GM19397 (cell line): ENCODE measurements at regions not wholly inside any gene's neighbourhood (a gene's known extent, or its start where the extent isn't known, plus 50 kb on each side); places are given as distances from the start of the nearest gene placed in this dataset.

ENCODE experiments used
- ATAC-seq: cut with Tn5 transposase; IDR thresholded peaks from one replicate; pipeline ENCODE4 v1.9.1; 2021; ENCODE audit warnings: mild to moderate bottlenecking, moderate library complexity; ENCODE audit not compliant: unreplicated experiment

DNA sequence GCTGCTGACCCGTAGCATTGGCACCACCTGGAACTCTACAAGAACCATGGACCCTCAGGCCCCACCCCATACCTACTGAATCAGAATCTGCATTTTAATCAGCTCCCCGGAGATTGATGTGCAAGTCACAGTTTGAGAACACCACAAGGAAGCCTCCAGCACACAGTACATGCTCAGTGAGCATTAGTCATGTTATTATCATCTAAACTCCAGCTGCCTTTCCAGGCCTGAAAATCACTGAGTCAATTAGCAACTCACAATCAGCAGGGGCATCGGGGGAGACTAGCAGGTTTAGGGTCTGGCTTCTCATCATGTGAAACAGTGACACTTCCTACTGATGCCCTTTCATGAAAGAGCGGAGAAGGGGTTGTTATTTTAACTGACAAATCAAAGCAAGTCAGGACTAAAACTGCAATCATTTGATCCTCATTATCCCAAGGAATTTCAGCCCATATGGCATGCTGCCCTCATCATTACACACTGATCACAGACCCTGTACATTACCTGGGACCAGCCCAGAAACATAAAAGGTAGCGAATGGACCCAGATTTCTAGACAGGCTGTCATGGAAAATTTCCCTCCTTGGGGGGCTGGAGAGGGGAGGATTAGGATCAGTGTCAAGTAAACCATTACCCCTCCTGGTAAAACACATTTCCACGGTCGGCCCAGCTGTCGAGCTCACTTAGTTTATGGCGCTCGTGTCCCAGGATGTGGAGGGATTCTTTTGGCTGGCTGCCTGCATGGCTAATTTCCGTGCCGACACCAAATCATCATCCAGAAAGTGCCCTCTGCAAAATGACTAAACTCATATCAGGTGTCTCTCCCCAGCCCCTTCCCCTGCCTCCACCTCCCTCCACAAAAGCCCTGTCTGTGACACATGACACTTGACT lies 122.8 kb downstream of the PRLHR start:
- no peak for ATAC-seq

DNA sequence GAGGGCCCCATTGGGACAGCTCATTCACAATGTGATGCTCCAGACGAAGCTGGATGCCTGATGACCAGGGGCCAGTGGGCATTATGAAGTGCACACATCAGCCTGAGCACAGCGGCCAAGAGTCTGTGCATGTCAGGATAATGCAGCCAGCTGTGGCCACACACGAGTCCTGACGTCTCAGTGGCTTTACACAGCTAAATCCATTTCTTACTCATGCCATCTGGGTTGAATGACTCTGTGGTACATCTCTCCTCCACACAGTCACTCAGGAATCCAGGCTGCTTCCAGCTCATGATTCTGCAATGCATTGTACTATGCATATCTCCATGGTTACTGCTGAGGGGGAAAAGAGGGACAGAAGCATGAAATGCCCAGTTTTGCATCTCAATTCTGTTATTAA lies 123.6 kb downstream of the PRLHR start:
- ATAC-seq = no peak

DNA sequence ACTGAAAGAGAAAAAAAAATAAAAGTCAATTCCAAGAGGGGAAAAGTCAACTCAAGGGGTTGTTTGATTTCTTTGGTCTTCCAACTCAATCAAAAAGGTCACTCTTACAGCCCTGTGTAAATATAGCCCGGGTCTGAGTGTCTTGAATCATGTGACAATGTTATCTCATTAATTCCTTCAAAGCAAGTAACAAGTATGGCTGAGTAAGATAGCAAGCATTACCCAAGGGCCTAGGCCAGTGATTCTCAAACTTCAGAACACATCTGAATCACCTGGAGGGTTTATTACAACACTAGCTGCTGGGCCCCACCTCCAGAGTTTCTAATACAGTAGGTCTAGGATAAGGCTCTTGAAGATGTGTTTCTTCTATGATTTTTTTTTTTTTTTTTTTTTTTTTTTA lies 125.0 kb downstream of the PRLHR start:
- ATAC-seq = no peak

DNA sequence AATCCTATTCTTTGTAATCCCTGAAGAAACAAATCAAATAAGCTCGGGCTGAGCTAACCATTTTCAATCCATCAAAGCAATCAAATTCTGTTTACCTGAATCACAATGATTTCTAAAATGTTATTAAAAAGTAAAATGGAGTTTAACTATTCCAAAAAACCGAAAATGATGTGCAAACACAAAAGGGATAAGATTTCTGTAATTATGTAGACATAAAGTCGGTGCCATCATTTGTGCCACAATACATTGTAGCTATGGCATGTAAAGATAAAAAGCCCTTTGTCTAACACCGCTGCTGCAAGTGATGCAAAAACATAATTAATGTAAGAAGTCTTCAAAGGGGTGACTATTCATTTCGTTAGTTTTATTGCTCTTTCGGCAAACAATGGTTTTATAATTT lies 125.1 kb upstream of the FAM204A start:
- ATAC-seq = no peak

DNA sequence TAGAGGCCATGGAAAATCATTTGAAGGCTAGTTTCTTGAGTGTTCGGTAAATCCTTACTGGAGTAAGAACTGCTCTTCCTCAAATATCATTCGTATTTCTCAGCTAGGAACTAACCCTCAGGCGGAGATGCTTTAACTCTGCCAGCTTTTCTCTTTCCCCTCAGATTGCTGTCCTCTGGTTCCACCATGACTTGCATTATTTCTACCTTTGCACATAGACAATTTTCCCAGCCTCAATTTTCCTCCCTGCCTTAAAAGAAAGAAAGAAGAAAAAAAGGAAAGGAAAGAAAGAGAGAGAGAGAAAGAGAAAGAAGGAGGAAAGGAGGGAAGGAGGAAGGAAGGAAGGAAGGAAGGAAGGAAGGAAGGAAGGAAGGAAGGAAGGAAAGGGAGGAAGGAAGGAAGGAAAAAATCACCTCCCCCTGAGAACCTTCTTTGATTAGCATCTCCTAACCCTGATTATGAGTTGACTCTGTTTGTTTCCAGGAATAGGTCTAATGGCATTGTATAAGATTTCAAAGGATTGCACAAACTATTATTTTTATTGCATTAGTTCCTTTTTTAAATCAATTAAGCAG lies 123.3 kb upstream of the FAM204A start:
- ATAC-seq = no peak

DNA sequence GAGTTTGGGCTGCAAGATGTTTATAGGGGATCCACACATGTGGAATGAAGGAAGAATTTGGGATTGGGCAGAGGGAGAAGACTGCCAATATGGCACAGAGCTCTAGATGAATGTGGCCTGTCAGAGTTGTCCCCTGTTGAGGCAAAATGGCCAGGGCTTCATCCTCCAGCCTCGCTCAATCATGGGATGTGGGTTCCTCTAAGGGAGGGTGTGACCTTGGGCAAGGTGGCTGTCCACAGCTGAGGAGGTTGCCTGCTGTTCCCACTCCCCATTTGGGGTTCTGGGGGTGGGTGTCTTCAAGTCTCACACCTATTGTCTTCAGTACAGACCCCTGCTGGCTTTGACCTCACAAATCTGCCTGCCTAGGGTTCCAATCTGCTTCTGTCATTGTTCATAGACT lies 121.6 kb upstream of the FAM204A start:
- ATAC-seq = no peak

DNA sequence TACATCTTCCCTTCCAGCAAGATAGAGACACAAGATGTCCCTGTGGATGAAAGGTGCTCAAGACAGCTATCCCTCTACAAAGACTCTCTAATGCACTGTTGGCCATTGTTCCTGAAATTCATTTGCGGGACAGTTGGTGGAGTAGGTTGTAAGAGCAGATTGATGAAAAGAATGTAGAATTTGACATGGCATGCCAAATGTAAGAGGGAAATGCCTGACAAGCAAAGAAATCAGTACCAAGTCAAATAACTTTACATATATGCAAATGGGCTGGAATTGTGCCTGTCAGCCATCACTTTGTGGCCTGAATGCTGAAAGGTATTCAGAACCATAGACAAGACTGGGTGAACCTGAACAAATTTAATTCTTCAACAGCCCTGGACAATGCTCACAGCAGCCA lies 120.3 kb upstream of the FAM204A start:
- no peak for ATAC-seq

DNA sequence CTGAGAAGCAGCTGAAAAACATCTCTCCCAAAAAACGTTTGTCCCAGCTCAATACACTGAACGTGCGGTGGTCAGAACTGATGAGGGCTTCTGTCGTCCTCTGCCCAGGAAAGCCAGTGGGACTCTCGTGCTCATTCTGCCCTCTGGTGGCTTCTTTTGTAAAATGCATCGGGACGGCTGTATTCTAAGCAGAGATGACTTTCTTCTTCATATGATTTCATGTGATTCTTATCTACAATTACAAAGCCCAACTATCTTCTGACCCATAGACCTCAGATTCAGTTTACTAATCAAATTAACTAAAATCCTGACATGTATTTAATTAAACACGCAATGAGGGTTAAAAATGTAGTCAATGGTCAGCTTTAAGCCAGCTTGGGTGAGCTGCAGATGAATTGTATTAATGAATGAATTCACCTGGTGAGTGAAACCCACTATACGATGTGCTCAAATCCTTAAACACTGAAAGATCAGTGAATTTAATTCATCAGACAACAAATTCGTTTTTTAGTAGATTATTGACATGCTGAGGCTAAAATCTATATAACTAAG lies 117.6 kb upstream of the FAM204A start:
- peak; percentile 82 for ATAC-seq

DNA sequence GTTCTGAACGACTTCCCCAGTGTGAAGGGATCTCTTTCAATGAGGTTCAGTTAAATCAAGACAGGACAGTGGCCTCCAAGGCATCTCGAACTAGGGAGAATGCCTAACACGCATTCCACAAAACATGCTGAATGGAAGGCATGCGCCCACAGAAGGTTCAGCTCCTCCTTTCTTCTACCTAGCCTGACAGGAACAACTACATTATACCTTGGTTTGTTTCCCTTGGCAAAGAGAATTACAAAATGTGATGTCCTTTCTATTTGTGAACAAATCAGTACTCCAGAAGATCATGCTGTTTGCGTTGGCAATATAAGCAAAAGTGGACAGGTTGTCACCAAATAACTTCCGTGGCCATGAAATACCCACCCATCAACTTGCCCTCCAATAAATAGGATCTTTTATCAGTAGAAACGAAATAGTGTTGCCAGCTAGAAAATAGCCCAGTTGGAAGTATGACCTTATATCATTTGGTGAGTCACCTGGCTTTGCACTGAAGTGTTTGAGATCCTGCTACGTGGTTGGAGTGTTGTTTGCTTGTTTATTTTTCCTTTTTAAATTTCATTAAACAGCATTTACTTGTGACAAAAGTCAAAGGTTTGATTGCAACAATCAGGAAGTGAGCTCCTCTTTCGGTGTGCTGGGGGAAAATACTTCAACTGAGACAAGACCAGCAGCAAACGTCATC lies 117.0 kb upstream of the FAM204A start:
- no peak for ATAC-seq

DNA sequence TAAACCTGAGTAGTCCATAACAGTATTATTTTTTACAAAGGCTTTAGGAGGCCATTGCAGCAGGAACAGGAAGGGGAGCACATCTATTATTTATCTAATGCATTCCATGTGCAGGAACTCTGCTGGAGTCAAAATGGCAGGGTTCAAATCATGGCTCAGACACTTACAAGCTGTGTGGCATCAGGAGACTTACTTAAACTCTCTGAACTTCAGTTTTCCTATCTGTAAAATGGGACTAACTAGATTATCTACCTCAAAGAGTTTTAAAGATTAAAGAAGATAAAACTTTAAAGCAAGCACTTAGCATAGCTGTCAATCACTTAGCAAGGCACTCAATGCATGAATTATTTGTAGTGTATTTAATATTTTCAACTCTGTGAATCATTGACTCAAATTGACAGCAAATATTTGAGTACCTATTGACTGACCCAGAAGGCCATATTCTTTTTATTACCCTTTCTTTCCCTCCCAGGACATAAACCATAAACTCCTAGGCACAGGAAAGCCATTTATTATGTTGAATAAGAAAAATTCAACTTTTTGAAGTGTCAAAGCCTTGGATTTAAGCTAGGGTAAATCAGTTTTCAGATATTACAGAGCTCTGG lies 115.8 kb upstream of the FAM204A start:
- no peak for ATAC-seq

DNA sequence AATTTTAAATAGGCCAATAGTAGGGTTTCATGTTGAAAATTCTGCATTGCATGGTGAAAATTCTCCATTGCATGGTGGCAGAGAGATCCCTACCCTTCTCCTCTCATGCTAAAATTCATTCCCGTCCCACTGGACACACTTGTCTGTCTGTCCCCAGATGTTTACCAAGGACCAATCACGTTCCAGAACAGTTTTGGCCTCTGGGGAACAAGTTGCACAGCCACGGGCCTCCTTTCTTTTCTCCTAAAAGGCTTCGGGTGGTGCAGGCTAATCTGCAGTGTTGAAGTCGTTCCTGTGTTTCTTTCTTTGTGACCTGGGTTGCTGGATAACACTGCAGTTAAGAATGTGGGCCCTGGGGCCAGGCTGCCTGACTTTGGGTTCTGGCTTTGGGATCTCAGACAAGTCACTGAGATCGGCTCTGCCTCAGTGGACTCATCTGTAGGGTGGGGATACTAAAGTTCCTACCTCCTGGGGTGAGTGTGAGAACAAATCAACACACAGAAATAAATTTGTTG lies 113.1 kb upstream of the FAM204A start:
- no peak for ATAC-seq

DNA sequence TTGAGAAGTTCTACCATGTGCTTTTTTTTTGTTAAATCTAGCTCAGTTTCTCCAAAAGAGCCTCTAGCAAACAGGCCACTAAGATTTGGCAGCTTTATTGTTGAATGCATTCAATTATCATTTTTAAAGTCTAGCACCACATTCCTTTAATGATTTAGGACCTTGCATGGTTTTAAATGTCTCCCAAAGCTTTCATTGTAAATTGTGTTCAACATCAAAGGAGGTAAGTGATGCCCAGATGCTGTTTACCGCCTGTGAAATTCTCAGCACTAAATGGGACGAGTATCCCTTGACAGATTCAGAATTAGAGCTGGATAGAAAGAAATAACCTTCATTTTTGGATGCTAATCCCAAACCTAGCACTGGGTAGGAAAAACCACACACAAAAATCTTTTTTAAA lies 112.1 kb upstream of the FAM204A start:
- ATAC-seq = no peak

DNA sequence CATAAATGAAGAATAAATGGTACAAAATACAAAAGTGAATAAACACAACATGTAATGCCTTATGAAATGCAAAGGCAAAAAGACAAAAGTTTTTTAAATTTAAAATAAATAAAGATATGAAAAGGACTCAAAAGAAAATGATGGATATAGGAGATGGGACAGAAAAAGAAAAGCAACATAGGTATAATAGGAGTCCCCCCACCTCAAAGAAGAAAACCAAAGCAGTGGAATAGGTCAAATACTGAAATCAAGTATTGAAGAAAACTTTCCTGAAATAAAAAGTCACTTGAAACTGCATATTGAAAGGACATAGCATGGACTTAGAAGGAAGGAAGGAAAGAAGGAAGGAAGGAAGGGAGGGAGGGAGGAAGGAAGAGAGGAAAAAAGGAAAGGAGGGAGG lies 110.0 kb upstream of the FAM204A start:
- no peak for ATAC-seq

DNA sequence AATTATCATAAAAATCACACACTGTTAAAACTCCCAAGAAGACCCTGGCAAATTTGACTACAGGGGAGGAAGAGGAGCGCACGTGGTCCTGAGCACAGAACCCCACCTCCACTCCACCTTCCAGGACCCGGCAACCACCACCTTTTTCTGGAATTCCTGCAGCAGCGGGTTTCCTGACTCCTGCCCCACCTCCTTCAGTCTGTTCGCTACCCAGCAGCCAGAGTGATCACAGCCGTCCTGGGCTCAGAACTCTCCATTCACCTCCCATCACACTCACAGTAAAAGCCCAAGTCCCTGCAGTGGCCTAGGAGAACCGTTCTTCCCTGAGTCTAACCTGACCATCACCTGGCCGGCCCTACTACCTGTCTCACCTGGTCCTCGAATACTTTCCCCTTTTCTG lies 107.4 kb upstream of the FAM204A start:
- ATAC-seq = no peak

DNA sequence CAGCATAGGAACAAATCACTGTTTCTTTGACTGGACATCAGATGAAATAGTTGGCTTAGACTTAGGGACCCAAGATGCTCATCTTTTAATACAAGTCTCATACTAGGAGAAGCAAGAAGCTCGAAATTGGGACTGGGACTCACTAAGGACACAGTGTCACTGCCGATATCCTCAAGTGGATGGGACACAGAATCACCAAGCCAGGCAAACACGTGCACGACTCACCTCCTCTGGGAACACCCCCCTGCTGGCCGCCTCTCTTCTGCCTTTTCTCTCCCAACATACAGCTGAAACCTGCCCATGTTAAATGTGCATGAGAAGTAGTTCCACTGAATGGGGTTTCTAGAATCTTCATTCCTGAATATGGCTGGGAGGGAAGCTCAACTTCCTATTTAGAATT lies 106.6 kb upstream of the FAM204A start:
- no peak for ATAC-seq

DNA sequence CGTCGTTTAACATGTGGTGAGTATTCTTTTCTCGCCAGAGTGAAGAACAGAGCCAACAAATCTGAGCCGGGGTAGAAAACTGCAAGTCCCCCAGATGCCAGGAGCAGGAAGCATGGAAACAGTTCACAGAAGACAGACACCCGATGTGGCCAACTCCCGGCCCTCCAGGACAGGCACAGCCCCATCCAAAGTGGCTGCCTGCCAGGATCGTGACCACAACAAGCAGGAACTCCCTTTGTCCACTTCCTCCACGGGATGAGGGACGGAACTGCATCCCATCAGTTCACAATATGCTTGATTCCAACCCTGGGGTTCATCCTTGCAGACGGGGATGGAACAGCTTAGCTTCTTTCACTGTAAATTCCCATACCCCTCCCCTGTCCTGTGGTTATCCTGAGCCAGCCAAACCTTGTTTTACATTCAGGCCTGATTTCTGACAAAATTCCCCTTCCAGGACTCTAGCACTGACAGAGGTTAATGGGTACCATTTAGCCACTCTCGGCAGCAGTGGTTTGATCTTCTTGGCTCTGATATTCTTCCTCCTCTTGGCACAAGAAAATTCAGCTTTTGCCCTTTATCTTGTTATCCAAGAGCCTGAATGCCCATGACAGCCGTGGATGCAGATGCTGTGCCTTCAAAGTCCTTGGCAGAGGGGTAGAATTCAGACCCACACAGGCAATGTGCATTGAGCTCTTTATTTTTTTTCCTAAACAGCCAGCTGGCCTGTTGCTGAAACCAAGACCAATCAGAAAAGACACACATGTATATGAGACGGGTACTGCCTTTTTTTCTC lies 105.5 kb upstream of the FAM204A start:
- no peak for ATAC-seq

DNA sequence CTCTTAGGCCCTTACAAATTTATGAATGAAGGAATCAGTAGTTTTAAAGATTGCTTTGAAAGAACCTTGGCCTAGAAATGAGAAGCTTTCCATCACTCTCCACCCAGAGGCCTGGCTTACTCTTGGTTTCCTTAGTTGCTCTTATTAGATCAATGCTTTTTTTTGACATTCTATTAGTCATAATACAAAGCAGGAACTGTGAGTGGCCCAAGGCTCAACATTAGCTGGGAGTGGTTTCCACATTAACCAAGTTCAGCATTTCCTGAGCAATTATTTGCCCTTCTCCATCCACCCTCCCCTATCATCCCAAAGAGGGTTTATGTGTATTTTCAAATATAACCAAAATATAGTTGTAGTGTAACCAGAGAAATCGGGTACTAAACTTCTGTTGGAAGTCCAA lies 103.4 kb upstream of the FAM204A start:
- no peak for ATAC-seq

DNA sequence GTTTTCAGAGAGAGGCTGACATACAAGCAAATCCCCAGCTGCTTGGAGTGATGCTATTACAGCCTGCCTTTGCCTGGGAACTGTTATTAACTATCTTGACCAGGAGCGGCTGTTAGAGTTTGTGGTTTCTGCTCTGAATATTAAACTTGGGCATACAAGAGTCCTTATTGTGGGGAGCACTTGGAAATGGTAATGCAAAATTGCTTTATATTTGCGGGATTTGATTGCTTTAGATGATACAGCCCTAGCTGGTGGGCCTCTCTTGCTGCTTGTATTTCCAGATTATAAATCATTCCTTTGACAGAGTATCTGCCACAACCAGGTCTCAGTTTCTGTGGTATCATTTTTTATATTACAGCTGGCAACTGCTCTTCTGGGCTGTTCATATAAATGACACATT lies 101.9 kb upstream of the FAM204A start:
- ATAC-seq = no peak

DNA sequence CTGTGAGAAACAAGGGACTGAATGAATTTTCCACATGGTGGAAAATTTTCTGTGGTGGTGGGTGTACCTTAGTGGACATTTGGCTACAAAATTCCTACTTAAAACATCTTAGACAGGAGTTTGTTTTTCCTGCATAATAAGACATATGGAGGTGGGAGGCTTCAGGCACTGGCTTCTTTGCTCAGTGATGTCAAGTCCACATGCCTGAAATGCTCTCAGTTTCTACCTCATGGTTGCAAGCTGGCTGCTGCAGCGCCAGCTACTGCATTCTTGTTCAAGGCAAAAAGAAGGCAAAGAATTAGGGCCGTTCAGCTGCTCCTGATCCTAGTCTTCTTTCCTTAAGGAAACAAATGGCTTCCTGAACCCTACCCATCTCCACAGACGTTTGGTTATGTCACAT lies 99.9 kb upstream of the FAM204A start:
- no peak for ATAC-seq

DNA sequence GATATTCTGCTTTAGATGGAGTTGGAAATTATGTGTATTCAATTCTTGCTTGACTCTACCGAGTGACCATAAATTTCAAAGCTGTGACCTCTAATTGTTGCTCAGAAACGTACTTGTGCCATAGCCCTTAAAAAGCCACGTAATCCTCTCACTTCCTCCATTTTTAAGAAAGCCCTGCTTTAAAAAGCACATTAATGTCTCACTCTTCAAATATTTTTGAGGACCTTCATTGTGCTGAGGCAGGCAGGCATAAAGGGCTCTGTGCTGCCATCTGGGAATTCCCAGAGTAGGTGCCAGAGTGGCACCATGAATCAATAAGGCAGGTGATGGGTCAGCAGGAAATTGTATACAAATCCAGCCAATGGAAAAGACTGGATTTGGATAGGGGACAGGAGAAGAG lies 97.7 kb upstream of the FAM204A start:
- ATAC-seq = no peak
